ENCODE measurements at regions not wholly inside any gene's neighbourhood (a gene's known extent, or its start where the extent isn't known, plus 50 kb on each side); places are given as distances from the start of the nearest gene placed in this dataset.
"Not testable (repeated sequence)": the region's sequence is repeated elsewhere in the genome, so short reads cannot be mapped to it uniquely, and the experiment has no call there.

DNA sequence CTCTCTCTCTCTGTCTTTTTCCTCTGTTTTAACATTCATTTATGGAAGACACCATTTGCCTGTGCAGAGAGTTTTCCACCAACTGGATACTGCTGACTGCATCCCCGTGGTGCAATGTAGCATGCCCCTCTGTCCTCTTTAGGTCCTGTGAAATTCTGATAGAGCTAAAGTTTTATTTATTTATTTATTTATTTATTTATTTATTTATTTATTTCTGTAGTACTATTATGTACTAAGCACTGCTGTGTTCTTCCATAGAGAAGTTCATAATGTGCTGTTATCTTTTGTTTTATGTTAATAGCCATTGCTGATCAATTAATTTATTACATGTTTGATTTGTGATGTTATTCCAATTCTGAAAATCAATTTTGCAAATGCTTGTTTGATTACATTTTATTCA, 749.9 kb downstream of the ZBBX start:
- TF ChIP-seq CTCF (IDR thresholded peaks at IDR 0.05) = no peak
- no peak for DNase-seq (ENCODE audit: low spot score)
- Histone ChIP-seq H3K4me3 (no peak overlapping the region), H3K27ac (no peak overlapping the region), H3K27me3 (no peaks in the 10 kb centered on the region), H3K9me3 (no peaks in the 10 kb centered on the region), H3K4me1 (no peaks in the 10 kb centered on the region), H3K36me3 (no peaks in the 10 kb centered on the region)

- Histone ChIP-seq H3K9me3 (no peaks in the 10 kb centered on the region), H3K4me3 (no peak overlapping the region), H3K27me3 (no peaks in the 10 kb centered on the region), H3K36me3 (no peaks in the 10 kb centered on the region), H3K27ac (no peak overlapping the region), H3K4me1 (no peaks in the 10 kb centered on the region)
- no peak for DNase-seq (ENCODE audit: low spot score)
- TF ChIP-seq CTCF (IDR thresholded peaks at IDR 0.05) = no peak
These were observed 766.7 kb downstream of the ZBBX start for GRCh38 chr3:166613365-166613764.

DNA sequence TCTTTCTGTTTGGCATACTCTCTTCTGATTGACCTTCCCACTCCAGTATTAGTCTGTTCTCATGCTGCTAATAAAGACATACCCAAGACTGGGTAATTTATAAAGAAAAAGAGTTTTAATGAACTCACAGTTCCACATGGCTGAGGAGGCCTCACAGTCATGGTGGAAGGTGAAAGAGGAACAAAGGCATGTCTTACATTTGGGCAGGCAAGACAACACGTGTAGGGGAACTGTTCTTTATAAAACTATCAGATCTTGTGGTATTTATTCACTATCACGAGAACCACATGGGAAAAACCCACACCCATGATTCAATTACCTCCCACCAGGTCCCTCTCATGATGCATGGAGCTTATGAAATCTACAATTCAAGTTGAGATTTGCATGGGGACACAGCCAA, 767.3 kb downstream of the ZBBX start:
- not testable (repeated sequence) for H3K27ac ChIP-seq; H3K36me3 ChIP-seq; H3K9me3 ChIP-seq; H3K4me1 ChIP-seq; DNase-seq (ENCODE audit: low spot score); H3K4me3 ChIP-seq; H3K27me3 ChIP-seq

- Histone ChIP-seq H3K4me3 (no peak overlapping the region), H3K9me3 (no peaks in the 10 kb centered on the region), H3K27ac (no peak overlapping the region), H3K27me3 (no peaks in the 10 kb centered on the region), H3K36me3 (no peaks in the 10 kb centered on the region), H3K4me1 (no peaks in the 10 kb centered on the region)
- TF ChIP-seq CTCF (IDR thresholded peaks at IDR 0.05) = no peak
- DNase-seq (ENCODE audit: low spot score) = no peak
These were observed 770.8 kb upstream of the BCHE start for GRCh38 chr3:166607933-166608521.

DNA sequence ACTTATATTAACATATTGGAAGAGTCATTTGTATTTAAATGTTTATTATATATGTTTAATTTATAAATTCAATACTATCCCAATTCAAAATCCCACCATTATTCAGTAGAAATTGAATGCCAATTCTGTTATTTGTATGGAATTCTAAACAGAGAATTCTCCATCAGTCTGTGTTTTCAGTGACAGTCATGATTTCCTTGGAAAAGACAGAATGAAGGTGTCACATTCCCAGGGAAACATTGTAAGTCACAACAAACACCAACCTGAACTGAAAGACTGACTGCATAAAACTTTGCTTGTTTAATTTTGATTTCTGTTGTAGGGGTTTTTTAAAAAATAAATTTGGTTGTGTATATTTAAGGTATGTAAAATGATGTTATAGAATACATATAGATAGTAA, 769.8 kb upstream of the BCHE start:
- no peak for DNase-seq (ENCODE audit: low spot score)
- TF ChIP-seq CTCF (IDR thresholded peaks at IDR 0.05) = no peak
- no peaks in the 10 kb centered on the region for H3K27me3 ChIP-seq
- no peak overlapping the region for H3K4me3 ChIP-seq
- H3K36me3 ChIP-seq = no peaks in the 10 kb centered on the region
- H3K4me1 ChIP-seq = no peaks in the 10 kb centered on the region
- H3K9me3 ChIP-seq = no peaks in the 10 kb centered on the region
- H3K27ac ChIP-seq = no peak overlapping the region

- DNase-seq (ENCODE audit: low spot score) = no peak
- Histone ChIP-seq H3K27me3 (no peaks in the 10 kb centered on the region), H3K4me1 (no peaks in the 10 kb centered on the region), H3K9me3 (no peaks in the 10 kb centered on the region), H3K36me3 (no peaks in the 10 kb centered on the region), H3K27ac (no peak overlapping the region), H3K4me3 (no peak overlapping the region)
- TF ChIP-seq CTCF (IDR thresholded peaks at IDR 0.05) = no peak
These were observed 756.6 kb upstream of the BCHE start for GRCh38 chr3:166593776-166594175.
